SJSA1 (cell line): ENCODE measurements at regions not wholly inside any gene's neighbourhood (a gene's known extent, or its start where the extent isn't known, plus 50 kb on each side); places are given as distances from the start of the nearest gene placed in this dataset.
"Not testable (repeated sequence)": the region's sequence is repeated elsewhere in the genome, so short reads cannot be mapped to it uniquely, and the experiment has no call there.

Source experiments
- DNase-seq, 2 experiments: peaks; one replicate each; pipeline ENCODE4 v3.0.0-alpha.2; 2015 to 2020; ENCODE audit warnings: low spot score in 2 of 2, low read depth in 1 of 2
- H3K27ac ChIP-seq: fragments of 250-450 bp; sonication (Bioruptor Pico); 2 replicates; pipeline ENCODE4 v1.5.1; 2020; ENCODE audit warnings: mild to moderate bottlenecking, moderate library complexity
- H3K27me3 ChIP-seq: fragments of 250-450 bp; sonication (Bioruptor Pico); replicated peaks from 2 replicates; pipeline ENCODE4 v1.5.1; 2020; ENCODE audit warnings: mild to moderate bottlenecking, moderate library complexity
- H3K36me3 ChIP-seq: fragments of 250-450 bp; sonication (Bioruptor Pico); 2 replicates; pipeline ENCODE4 v1.5.1; 2020; ENCODE audit warnings: mild to moderate bottlenecking
- H3K4me1 ChIP-seq: fragments of 250-450 bp; sonication (Bioruptor Pico); replicated peaks from 2 replicates; pipeline ENCODE4 v1.6.1; 2021; ENCODE audit warnings: mild to moderate bottlenecking
- H3K4me3 ChIP-seq: fragments of 250-450 bp; sonication (Bioruptor Pico); 2 replicates; pipeline ENCODE4 v1.5.1; 2020; ENCODE audit warnings: mild to moderate bottlenecking
- H3K9me3 ChIP-seq: fragments of 250-450 bp; sonication (Bioruptor Pico); replicated peaks from 2 replicates; pipeline ENCODE4 v1.5.1; 2020; ENCODE audit warnings: mild to moderate bottlenecking

DNA sequence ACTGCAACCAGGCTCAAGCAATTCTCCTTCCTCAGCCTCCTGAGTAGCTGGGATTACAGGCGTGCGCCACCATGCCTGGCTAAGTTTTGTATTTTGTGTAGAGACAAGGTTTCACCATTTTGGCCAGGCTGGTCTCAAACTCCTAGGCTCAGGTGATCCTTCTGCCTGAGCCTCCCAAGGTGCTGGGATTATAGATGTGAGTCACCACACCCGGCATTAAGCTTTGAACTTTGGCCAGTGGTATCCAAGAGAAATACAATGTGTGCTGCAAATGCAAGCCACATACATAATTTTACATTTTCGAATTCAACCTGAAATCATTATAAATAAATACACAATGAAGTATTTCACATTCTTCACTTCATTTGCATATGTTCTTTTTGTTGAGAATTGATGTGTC lies 94.0 kb upstream of the ERV3-1 start:
- DNase-seq, H3K27ac ChIP-seq, H3K27me3 ChIP-seq, H3K4me1 ChIP-seq, H3K36me3 ChIP-seq, H3K4me3 ChIP-seq, H3K9me3 ChIP-seq: not testable (repeated sequence)

DNA sequence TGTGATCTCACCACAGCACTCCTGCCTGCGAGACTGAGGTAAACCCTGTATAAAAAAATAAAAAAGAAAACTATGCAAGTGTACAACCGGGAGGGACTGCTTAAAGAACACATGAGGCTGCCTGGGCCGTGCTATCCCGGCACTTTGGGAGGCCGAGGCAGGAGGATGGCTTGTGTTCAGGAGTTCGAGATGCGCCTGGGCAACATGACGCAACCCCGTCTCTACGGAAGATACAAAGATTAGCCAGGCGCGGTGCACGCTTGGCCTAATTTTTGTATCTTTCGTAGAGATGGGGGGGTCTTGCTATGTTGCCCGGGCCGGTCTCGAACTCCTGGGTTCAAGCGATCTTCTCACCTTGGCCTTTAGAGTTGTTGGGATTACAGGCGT lies 75.2 kb upstream of the ERV3-1 start:
- not testable (repeated sequence) for DNase-seq, H3K27me3 ChIP-seq, H3K9me3 ChIP-seq, H3K4me3 ChIP-seq, H3K27ac ChIP-seq, H3K4me1 ChIP-seq, H3K36me3 ChIP-seq

DNA sequence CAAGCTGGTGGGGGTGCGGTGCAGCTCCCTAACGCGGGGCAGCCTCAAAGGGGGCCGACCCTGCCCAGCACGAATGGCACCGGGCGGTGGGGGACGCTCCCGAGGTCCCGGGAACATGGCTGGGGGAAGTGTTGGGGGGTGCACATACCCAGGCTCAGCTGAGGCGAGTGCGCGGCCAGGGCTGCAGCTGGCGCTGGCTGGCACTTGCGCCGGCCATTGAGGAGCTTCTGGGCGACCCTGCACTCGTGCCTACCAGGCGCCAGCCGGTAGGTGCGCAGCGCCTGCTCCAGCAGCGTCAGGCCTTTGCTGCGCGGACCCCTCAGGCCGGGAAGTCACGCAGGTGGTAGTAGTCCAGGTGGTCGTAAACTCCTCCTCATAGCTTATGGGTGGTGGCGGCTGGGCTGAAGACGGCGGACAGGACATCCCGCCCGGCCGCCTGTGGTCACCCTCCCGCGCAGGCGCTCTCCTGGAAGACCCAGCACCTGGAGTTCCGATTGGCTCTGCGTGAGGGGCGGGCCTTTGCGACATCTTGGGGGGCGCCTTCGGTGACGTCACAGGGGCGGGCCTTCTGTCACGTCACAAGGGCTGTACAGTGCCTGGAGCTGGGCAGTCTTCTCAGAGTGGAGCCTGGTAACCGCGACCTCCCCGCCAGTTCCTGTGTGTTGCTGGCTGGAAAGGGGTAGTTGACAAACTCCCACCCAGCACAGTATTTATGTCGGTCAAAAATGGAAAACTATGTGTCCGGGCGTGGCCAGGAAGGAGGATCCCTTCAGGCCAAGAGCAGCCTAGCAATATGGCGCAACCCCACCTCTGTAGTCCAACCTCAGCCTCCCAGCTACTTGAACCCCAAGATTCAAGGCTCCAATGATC lies 74.5 kb upstream of the ERV3-1 start:
- H3K27ac ChIP-seq, H3K4me1 ChIP-seq, H3K27me3 ChIP-seq, H3K9me3 ChIP-seq, H3K36me3 ChIP-seq: not testable (repeated sequence)
- DNase-seq, result peak; percentile 89 to 91
- peak overlapping the region; percentile 43 for H3K4me3 ChIP-seq

DNA sequence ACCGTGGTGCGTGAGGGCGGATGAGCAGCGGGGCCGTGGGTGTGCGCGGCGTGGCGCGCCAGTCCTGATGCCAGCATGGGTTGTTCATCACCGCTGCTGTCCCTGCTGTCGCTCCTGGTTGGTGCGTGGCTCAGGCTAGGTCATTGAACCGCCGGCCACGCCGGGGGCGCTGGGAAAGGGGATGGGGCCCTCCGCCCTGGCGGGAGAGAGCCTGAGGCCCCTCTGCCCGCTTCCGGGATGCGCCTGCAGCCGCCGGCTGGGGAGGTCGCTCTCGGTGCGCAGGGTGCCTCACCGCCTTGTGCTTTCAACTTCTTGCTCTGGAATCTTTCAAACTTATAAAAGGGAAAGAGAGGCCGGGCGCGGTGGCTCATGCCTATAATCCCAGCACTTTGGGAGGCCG lies 68.5 kb upstream of the ERV3-1 start:
- H3K9me3 ChIP-seq, H3K4me3 ChIP-seq, H3K27me3 ChIP-seq, H3K27ac ChIP-seq, H3K4me1 ChIP-seq, H3K36me3 ChIP-seq, DNase-seq: not testable (repeated sequence)

DNA sequence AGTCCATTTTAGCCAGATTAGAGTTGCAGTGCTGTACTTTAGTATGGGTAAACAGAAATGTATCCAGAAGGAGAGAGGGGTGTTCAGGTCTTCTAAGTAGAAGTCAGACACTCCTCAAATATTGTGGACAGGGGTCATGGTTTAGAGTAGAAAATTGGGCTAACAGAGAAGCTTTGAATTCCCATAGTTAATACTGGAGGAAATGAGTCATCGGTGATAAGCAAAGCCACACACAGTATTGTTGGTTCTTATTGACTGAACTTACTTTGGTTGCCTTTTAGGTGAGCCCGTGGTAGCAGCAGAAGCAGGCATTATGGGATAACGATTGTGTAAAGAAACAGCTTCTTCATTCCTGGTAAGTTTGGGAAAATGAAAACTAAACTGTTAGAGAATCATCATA lies 66.7 kb upstream of the ERV3-1 start:
- not testable (repeated sequence) for H3K4me3 ChIP-seq

DNA sequence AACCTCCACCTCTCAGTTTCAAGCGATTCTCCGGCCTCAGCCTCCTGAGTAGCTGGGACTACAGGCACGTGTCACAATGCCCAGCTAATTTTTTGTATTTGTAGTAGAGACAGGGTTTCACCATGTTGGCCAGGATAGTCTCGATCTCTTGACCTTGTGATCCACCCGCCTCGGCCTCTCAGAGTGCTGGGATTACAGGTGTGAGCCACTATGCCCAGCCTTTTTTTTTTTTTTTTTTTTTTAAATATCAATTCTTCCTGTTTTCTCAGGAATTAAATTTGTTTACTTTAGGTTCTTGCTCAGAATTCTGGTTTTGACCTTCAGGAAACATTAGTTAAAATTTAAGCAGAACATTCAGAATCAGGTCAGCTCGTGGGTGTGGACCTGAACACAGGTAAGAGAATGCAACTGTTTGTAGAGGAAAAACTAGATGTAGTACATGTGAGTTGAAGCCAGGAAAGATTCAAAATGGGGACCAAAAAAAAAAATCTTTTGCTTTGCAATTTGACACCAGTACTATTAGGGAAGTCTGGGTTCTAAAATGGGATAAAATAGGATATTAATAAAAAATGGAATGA lies 65.5 kb upstream of the ERV3-1 start:
- not testable (repeated sequence) for H3K4me1 ChIP-seq, H3K27me3 ChIP-seq, H3K4me3 ChIP-seq, DNase-seq, H3K27ac ChIP-seq, H3K9me3 ChIP-seq, H3K36me3 ChIP-seq

More for the DNA sequence above, 66.7 kb upstream of the ERV3-1 start:
- peak overlapping the region; percentile 40; the same call in 1 of the 2 replicates for H3K27ac ChIP-seq
- DNase-seq, result peak in 1 of 2 experiments; percentile 19
- H3K36me3 ChIP-seq, H3K4me1 ChIP-seq, H3K9me3 ChIP-seq, H3K27me3 ChIP-seq: not testable (repeated sequence)

DNA sequence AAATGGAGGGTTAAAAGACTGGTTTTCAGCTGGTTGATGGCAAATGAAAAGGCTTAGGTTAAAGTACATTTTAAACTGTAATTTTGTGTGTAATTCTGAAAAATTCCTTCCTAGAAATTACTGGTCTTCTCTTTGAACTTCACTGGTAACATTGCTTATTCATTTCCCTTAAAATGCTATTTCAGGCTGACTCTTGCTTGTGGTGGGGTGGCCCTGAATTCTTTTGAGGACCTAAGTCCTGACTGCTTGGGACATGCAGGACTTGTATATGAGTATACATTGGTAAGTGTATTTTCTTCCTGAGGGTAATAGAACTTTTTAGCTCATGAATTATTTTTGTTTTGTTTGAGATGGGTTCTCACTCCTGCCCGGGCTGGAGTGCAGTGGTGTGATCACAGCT lies 63.0 kb upstream of the ERV3-1 start:
- H3K4me1 ChIP-seq, H3K9me3 ChIP-seq, H3K27ac ChIP-seq, H3K27me3 ChIP-seq, H3K4me3 ChIP-seq, DNase-seq, H3K36me3 ChIP-seq: not testable (repeated sequence)

DNA sequence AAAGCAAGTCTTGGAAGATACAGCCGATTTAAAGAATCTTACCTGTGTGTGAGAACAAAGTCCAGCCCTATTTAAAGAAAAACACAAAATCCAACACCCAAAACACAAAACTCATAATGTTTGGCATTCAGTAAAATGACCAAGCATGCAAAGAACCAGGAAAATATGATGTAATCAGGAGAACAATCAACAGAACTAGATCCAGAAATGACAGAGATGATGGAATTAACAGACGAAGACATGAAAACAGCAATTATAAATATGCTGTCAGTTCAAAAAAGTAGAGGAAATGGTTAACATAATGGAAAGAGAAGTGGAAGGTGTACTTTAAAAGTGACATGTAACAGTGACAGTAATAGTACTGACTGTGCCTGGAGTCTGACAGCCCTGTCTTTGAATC lies 56.1 kb upstream of the ERV3-1 start:
- H3K36me3 ChIP-seq, H3K9me3 ChIP-seq, H3K27ac ChIP-seq, H3K27me3 ChIP-seq, H3K4me1 ChIP-seq, H3K4me3 ChIP-seq, DNase-seq: not testable (repeated sequence)

DNA sequence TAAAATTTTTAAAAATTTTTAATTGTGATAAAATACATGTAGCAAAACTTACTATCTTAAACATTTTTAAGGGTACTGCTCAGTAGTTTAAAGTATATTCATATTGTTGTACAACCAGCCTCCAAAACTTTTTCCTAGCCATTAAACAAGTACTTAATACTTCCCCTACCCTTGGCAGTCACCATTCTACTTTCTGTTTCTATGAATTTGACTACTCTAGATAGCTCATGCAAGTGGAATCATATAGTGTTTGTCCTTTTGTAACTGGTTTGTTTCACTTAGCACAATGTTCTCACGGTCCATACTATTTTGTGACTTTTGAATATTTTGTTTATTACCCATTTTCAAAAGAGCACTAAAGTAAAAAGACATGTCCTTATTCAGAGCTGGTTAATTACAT lies 52.8 kb upstream of the ERV3-1 start:
- H3K4me3 ChIP-seq, H3K4me1 ChIP-seq, H3K27ac ChIP-seq, H3K9me3 ChIP-seq, DNase-seq, H3K36me3 ChIP-seq, H3K27me3 ChIP-seq: not testable (repeated sequence)
